Testis (tissue), 2 donors: ENCODE measurements at regions not wholly inside any gene's neighbourhood (a gene's known extent, or its start where the extent isn't known, plus 50 kb on each side); places are given as distances from the start of the nearest gene placed in this dataset.
"Not testable (repeated sequence)": the region's sequence is repeated elsewhere in the genome, so short reads cannot be mapped to it uniquely, and the experiment has no call there.

Experiments
- DNase-seq: peaks from one replicate; pipeline ENCODE4 v3.0.0-alpha.2; 2019
- H3K27ac ChIP-seq, 2 donors: fragments of 200-600 bp; sonication (generic); one replicate each; pipeline ENCODE4 v1.5.1; 2019
- H3K27me3 ChIP-seq: fragments of 200-600 bp; sonication (generic); one replicate; pipeline ENCODE4 v1.5.1; 2019
- H3K36me3 ChIP-seq: fragments of 200-600 bp; sonication (generic); one replicate; pipeline ENCODE4 v1.5.1; 2017; ENCODE audit warnings: low read depth; ENCODE audit errors: missing control alignments
- H3K4me1 ChIP-seq: fragments of 200-600 bp; sonication (generic); one replicate; pipeline ENCODE4 v1.5.1; 2019
- H3K4me3 ChIP-seq, 2 donors: fragments of 200-600 bp; sonication (generic); one replicate each; pipeline ENCODE4 v1.5.1; 2017 to 2019
- H3K9me3 ChIP-seq: fragments of 200-600 bp; sonication (generic); one replicate; pipeline ENCODE4 v1.5.1; 2017
- POLR2A ChIP-seq: fragments of 450-650 bp; IDR thresholded peaks from one replicate; pipeline ENCODE4 v1.6.1; 2017; ENCODE audit warnings: antibody characterized with exemption, mild to moderate bottlenecking, moderate library complexity
- WGBS, 2 donors: methylation state at CpG; one replicate each; pipeline ENCODE4 v1.1.5; 2018; 5-methylcytosine and 5-hydroxymethylcytosine counted together
- intact Hi-C: fragments of 100-400 bp; cut with DNase I; formaldehyde crosslinking; loops from one replicate; pipeline ENCODE4 v1.15.1; 2023; ENCODE audit warnings: low total_unique reads
- TF ChIP-seq, protein P1 (sequence below), 3 experiments: fragments of 450-650 bp in 2 of 3; fragments of 200-600 bp in 1 of 3; sonication (generic) in 1 of 3; IDR thresholded peaks; one replicate each; pipeline ENCODE4 v1.5.1; 2016 to 2019; ENCODE audit warnings: antibody characterized with exemption in 3 of 3, mild to moderate bottlenecking in 2 of 3, moderate library complexity in 1 of 3

DNA sequence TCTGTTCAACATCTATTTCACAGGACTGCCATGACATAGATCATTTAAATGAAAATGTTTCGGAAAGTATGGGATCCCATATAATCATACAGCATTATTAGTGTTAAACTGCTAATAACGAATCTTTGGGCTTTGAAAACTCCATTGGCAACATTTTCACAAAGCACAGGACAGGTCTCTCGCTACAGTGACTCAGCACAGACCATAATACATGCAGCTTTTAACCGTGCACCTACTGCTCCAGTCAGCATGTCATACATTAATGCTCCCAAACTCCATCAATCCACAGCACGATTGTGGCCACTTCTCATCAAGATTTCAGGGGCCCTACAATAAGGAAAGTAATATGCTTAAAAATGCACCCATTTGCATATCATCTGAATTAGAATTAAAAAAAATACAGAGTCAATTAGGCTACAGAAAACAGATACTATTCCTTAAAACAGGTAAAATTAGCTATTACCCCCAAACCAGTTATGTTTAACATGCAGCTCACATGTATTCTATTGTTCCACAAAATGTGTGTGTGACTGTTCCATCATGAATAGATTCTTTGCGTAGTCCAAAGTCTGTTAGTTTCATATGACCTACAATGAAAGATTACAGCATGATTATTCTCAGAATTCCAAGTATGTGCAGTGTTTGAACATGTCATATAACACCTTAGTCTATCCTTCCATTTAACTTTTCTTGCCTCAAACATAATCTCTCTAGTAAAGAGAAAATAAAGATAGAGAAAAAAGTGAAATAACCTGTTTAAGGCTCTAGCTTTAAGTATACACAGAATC lies 141.6 kb upstream of the EFCAB3 start:
- H3K27ac ChIP-seq, H3K27me3 ChIP-seq, H3K36me3 ChIP-seq, H3K9me3 ChIP-seq, H3K4me3 ChIP-seq, intact Hi-C loops, DNase-seq, H3K4me1 ChIP-seq: not testable (repeated sequence)
- WGBS, 2 donors: 65 to 82% methylated on average over 6 of the region's 6 CpGs

DNA sequence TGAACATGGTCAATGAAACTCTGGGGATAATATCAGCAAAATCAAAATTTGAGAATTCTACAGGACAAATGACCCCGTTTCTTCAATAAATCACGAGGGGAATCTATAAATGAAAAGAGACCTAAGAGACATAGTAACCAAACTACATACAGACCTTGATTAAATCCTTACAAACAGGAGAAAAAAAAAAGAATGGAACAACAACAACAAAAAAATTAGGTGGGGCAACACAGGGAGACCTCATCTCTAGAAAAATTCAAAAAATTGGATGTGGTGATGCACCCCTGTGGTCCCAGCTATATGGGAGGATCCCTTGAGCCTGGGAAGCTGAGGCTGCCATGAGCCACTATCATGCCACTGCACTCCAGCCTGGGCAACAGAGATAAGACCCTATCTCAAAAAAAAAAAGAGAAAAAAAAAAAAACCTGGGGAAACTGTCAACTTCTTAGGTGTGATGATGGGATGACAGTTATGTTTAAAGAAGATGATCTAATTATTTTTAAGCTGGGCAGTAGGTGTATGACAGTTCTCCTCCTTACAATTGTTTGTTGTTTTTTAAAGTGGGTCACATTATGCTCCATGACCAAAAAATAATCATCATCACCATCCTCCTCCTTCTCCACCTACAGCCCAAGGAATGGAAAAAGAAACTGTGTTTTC lies 146.4 kb upstream of the EFCAB3 start:
- H3K27me3 ChIP-seq, DNase-seq, H3K36me3 ChIP-seq, H3K27ac ChIP-seq, H3K4me1 ChIP-seq, H3K9me3 ChIP-seq, intact Hi-C loops, H3K4me3 ChIP-seq: not testable (repeated sequence)
- WGBS, 2 donors: 82 to 85% methylated on average over 2 of the region's 2 CpGs

DNA sequence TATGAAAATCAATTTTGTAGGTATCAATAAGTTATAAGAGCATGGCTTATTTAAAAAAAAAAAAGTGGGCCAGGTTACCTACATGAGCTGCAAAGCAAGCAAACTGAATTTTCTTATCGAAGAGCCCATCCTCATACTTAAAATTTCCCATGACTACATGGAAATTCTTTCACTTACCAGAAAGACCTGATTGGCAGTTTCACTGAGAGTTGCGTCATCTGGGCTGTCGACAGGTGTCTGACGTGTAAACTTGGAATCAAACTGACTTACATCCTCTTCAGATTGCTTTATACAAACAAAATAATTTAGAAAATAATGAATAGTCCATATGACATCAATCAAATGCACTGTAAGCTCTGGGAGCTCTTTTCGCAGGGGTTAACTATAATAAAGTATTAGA lies 149.1 kb upstream of the EFCAB3 start:
- H3K4me3 ChIP-seq, DNase-seq, H3K27ac ChIP-seq, H3K36me3 ChIP-seq, intact Hi-C loops, H3K9me3 ChIP-seq, H3K27me3 ChIP-seq, H3K4me1 ChIP-seq: not testable (repeated sequence)
- 73 to 90% methylated on average over 5 of the region's 5 CpGs for WGBS, 2 donors

DNA sequence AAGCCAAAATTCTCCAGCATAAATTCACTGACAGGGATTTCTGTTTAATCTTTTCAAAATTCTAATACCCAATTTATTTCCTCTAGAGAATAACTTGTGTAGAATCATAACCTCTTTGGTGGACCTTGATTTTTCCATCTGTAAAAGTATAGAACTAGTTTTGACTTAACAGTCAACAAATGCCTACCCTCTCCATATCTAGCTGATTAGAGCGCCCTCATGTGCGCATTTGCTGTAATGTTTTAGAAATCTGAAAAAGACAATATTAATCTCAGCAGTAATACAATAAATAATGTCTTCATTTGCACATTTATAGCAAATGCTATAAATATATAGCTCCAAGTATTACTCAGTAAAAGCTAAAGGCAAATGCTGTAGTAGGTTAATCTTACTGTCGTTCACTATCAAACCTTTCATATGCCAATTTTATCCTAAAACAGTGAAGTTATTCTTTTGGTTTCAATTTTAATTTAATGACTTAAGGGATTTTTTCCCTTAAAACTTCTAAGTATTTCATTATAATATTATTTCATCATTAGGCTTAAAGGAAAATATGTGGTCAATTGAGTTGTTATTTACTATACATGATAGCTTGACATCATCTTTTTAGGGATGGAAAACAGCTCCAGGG lies 153.6 kb upstream of the EFCAB3 start:
- 25 to 40% methylated on average over 3 of the region's 3 CpGs for WGBS, 2 donors
- H3K27ac ChIP-seq, H3K4me1 ChIP-seq, H3K9me3 ChIP-seq, intact Hi-C loops, H3K4me3 ChIP-seq, H3K36me3 ChIP-seq, H3K27me3 ChIP-seq, DNase-seq: not testable (repeated sequence)

GRCh38 chr17:62223585-62223984 lies 156.8 kb upstream of the EFCAB3 start:
- intact Hi-C loops, H3K4me3 ChIP-seq, H3K27ac ChIP-seq, H3K9me3 ChIP-seq, H3K27me3 ChIP-seq, H3K4me1 ChIP-seq, H3K36me3 ChIP-seq, DNase-seq: not testable (repeated sequence)
- 92% methylated on average over 1 of the region's 1 CpG for WGBS, 2 donors

- peaks cover 4% of the 10 kb centered on the region for H3K4me1 ChIP-seq
- no peak for DNase-seq
- intact Hi-C loops: no loop called here
- H3K36me3 ChIP-seq: no peaks in the 10 kb centered on the region
- no peaks in the 10 kb centered on the region for H3K27me3 ChIP-seq
- H3K9me3 ChIP-seq: no peaks in the 10 kb centered on the region
- 61 to 68% methylated on average over 7 of the region's 7 CpGs for WGBS, 2 donors
- TF ChIP-seq POLR2A: no peak
- TF ChIP-seq, protein P1, sequence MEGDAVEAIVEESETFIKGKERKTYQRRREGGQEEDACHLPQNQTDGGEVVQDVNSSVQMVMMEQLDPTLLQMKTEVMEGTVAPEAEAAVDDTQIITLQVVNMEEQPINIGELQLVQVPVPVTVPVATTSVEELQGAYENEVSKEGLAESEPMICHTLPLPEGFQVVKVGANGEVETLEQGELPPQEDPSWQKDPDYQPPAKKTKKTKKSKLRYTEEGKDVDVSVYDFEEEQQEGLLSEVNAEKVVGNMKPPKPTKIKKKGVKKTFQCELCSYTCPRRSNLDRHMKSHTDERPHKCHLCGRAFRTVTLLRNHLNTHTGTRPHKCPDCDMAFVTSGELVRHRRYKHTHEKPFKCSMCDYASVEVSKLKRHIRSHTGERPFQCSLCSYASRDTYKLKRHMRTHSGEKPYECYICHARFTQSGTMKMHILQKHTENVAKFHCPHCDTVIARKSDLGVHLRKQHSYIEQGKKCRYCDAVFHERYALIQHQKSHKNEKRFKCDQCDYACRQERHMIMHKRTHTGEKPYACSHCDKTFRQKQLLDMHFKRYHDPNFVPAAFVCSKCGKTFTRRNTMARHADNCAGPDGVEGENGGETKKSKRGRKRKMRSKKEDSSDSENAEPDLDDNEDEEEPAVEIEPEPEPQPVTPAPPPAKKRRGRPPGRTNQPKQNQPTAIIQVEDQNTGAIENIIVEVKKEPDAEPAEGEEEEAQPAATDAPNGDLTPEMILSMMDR (IDR thresholded peaks at IDR 0.05): no peak
- no peak overlapping the region for H3K27ac ChIP-seq
- H3K4me3 ChIP-seq: no peak overlapping the region
Observed at GRCh38 chr17:62219221-62219899, 154.3 kb upstream of the MED13 start.

GRCh38 chr17:62216847-62217246 lies 151.8 kb upstream of the MED13 start:
- DNase-seq: no peak
- WGBS, 2 donors: 93 to 95% methylated on average over 8 of the region's 8 CpGs
- H3K9me3 ChIP-seq: no peaks in the 10 kb centered on the region
- H3K4me1 ChIP-seq: peaks cover 4% of the 10 kb centered on the region
- no peaks in the 10 kb centered on the region for H3K27me3 ChIP-seq
- TF ChIP-seq, protein P1 (IDR thresholded peaks at IDR 0.05): no peak
- no peak for TF ChIP-seq POLR2A
- H3K36me3 ChIP-seq: no peaks in the 10 kb centered on the region
- intact Hi-C loops: no loop called here
- no peak overlapping the region for H3K27ac ChIP-seq
- no peak overlapping the region for H3K4me3 ChIP-seq

- H3K9me3 ChIP-seq, intact Hi-C loops, DNase-seq, H3K4me3 ChIP-seq, H3K27ac ChIP-seq, H3K4me1 ChIP-seq, H3K27me3 ChIP-seq, H3K36me3 ChIP-seq: not testable (repeated sequence)
- WGBS, 2 donors: 95 to 97% methylated on average over 6 of the region's 6 CpGs
Observed at GRCh38 chr17:62215891-62216290, 150.8 kb upstream of the MED13 start.
